HG03039 (cell line): ENCODE measurements at regions not wholly inside any gene's neighbourhood (a gene's known extent, or its start where the extent isn't known, plus 50 kb on each side); places are given as distances from the start of the nearest gene placed in this dataset.

Source experiments
- ATAC-seq: cut with Tn5 transposase; IDR thresholded peaks from one replicate; pipeline ENCODE4 v1.9.1; 2021; ENCODE audit warnings: mild to moderate bottlenecking, moderate library complexity; ENCODE audit not compliant: unreplicated experiment

- no peak for ATAC-seq
Observed at GRCh38 chr12:77777274-77777673, 53.4 kb upstream of the NAV3 start.

GRCh38 chr12:77774761-77775160 is 55.9 kb upstream of the NAV3 start:
- ATAC-seq, result no peak

GRCh38 chr12:77772676-77773298 is 57.9 kb upstream of the NAV3 start:
- no peak for ATAC-seq

- no peak for ATAC-seq
Observed at GRCh38 chr12:77768558-77768957, 62.1 kb upstream of the NAV3 start.

- ATAC-seq, result no peak
Observed at GRCh38 chr12:77767756-77768343, 62.8 kb upstream of the NAV3 start.

- ATAC-seq, result no peak
Observed at GRCh38 chr12:77767335-77767734, 63.4 kb upstream of the NAV3 start.

GRCh38 chr12:77766224-77766623 is 64.5 kb upstream of the NAV3 start:
- no peak for ATAC-seq

GRCh38 chr12:77761286-77761685 is 69.4 kb upstream of the NAV3 start:
- no peak for ATAC-seq

GRCh38 chr12:77760271-77761025 is 70.2 kb upstream of the NAV3 start:
- ATAC-seq, result no peak

GRCh38 chr12:77754086-77754485 is 76.6 kb upstream of the NAV3 start:
- ATAC-seq, result no peak

- no peak for ATAC-seq
Observed at GRCh38 chr12:77751939-77752338, 78.8 kb upstream of the NAV3 start.

GRCh38 chr12:77746096-77746495 is 84.6 kb upstream of the NAV3 start:
- peak; percentile 100 for ATAC-seq

GRCh38 chr12:77745624-77746023 is 85.1 kb upstream of the NAV3 start:
- no peak for ATAC-seq

- no peak for ATAC-seq
Observed at GRCh38 chr12:77742631-77743030, 88.1 kb upstream of the NAV3 start.

GRCh38 chr12:77741974-77742517 is 88.6 kb upstream of the NAV3 start:
- no peak for ATAC-seq

GRCh38 chr12:77736219-77736965 is 94.3 kb upstream of the NAV3 start:
- no peak for ATAC-seq

GRCh38 chr12:77734214-77734883 is 96.3 kb upstream of the NAV3 start:
- no peak for ATAC-seq

- ATAC-seq, result no peak
Observed at GRCh38 chr12:77728018-77728417, 102.7 kb upstream of the NAV3 start.

GRCh38 chr12:77727442-77728001 is 103.2 kb upstream of the NAV3 start:
- no peak for ATAC-seq

- ATAC-seq, result no peak
Observed at GRCh38 chr12:77725611-77726010, 105.1 kb upstream of the NAV3 start.
